H9 (cell line): ENCODE measurements at regions not wholly inside any gene's neighbourhood (a gene's known extent, or its start where the extent isn't known, plus 50 kb on each side); places are given as distances from the start of the nearest gene placed in this dataset.

Experiments
- DNase-seq: peaks from one replicate; pipeline ENCODE4 v3.0.0-alpha.2; 2017
- H2AFZ ChIP-seq: one replicate; pipeline ENCODE4 v1.6.1; 2013; ENCODE audit warnings: mild to moderate bottlenecking, low read length, control low read depth, moderate library complexity
- H2AK5ac ChIP-seq: 2 replicates; pipeline ENCODE4 v1.6.1; 2013; ENCODE audit warnings: low read length, control low read depth, mixed read lengths; ENCODE audit not compliant: insufficient read length
- H2BK120ac ChIP-seq: one replicate; pipeline ENCODE4 v1.6.1; 2013; ENCODE audit warnings: low read depth, mild to moderate bottlenecking, low read length, control low read depth, inconsistent platforms; ENCODE audit not compliant: poor library complexity, severe bottlenecking
- H2BK12ac ChIP-seq: 2 replicates; pipeline ENCODE4 v1.6.1; 2013; ENCODE audit warnings: low read length, control low read depth, mixed read lengths, low read depth; ENCODE audit not compliant: insufficient read length
- H2BK15ac ChIP-seq: 2 replicates; pipeline ENCODE4 v1.6.1; 2013; ENCODE audit warnings: low read depth, low read length, control low read depth
- H2BK20ac ChIP-seq: one replicate; pipeline ENCODE4 v1.6.1; 2013; ENCODE audit warnings: low read depth, mild to moderate bottlenecking, low read length, control low read depth, inconsistent platforms; ENCODE audit not compliant: poor library complexity, severe bottlenecking
- H2BK5ac ChIP-seq: 2 replicates; pipeline ENCODE4 v1.6.1; 2013; ENCODE audit warnings: low read length, control low read depth, mixed read lengths; ENCODE audit not compliant: insufficient read length
- H3K14ac ChIP-seq: 2 replicates; pipeline ENCODE4 v1.6.1; 2013; ENCODE audit warnings: low read length, control low read depth; ENCODE audit not compliant: insufficient read depth
- H3K18ac ChIP-seq: 2 replicates; pipeline ENCODE4 v1.6.1; 2013; ENCODE audit warnings: low read depth, mild to moderate bottlenecking, mixed read lengths, low read length, control low read depth; ENCODE audit not compliant: insufficient read length
- H3K23ac ChIP-seq: 2 replicates; pipeline ENCODE4 v1.6.1; 2013; ENCODE audit warnings: low read length, control low read depth, mixed read lengths, low read depth; ENCODE audit not compliant: insufficient read length
- H3K23me2 ChIP-seq: 2 replicates; pipeline ENCODE4 v1.6.1; 2013; ENCODE audit warnings: low read depth, mild to moderate bottlenecking, mixed read lengths, low read length, control low read depth; ENCODE audit not compliant: insufficient read length, poor library complexity, severe bottlenecking
- H3K27ac ChIP-seq: 2 replicates; pipeline ENCODE4 v1.5.1; 2013; ENCODE audit warnings: low read length, control low read depth, mixed read lengths, low read depth; ENCODE audit not compliant: insufficient read length
- H3K27me3 ChIP-seq: 2 replicates; pipeline ENCODE4 v1.6.1; 2013; ENCODE audit warnings: low read length, control low read depth, inconsistent platforms; ENCODE audit not compliant: insufficient read depth
- H3K4ac ChIP-seq: 2 replicates; pipeline ENCODE4 v1.6.1; 2013; ENCODE audit warnings: low read depth, mild to moderate bottlenecking, control low read depth, inconsistent platforms, low read length, moderate library complexity
- H3K4me1 ChIP-seq: 2 replicates; pipeline ENCODE4 v1.6.1; 2013; ENCODE audit warnings: low read length, control low read depth, inconsistent platforms; ENCODE audit not compliant: insufficient read depth
- H3K4me2 ChIP-seq: 2 replicates; pipeline ENCODE4 v1.6.1; 2013; ENCODE audit warnings: low read length, control low read depth, mixed read lengths; ENCODE audit not compliant: insufficient read length, insufficient read depth
- H3K56ac ChIP-seq: 2 replicates; pipeline ENCODE4 v1.6.1; 2013; ENCODE audit warnings: low read depth, mild to moderate bottlenecking, mixed read lengths, low read length, control low read depth; ENCODE audit not compliant: insufficient read length
- H3K79me1 ChIP-seq: 2 replicates; pipeline ENCODE4 v1.6.1; 2013; ENCODE audit warnings: low read depth, mild to moderate bottlenecking, moderate library complexity, low read length, control low read depth, inconsistent platforms; ENCODE audit not compliant: insufficient read depth, poor library complexity, severe bottlenecking
- H3K79me2 ChIP-seq: 2 replicates; pipeline ENCODE4 v1.6.1; 2013; ENCODE audit warnings: low read length, control low read depth, inconsistent platforms; ENCODE audit not compliant: insufficient read depth
- H3K9ac ChIP-seq: 2 replicates; pipeline ENCODE4 v1.6.1; 2013; ENCODE audit warnings: low read length, control low read depth, mixed read lengths; ENCODE audit not compliant: insufficient read length; ENCODE audit errors: extremely low read depth
- H3K9me3 ChIP-seq: one replicate; pipeline ENCODE4 v1.6.1; 2013; ENCODE audit warnings: low read depth, low read length, inconsistent platforms; ENCODE audit not compliant: control insufficient read depth
- H3T11ph ChIP-seq: one replicate; pipeline ENCODE4 v1.6.1; 2013; ENCODE audit warnings: mild to moderate bottlenecking, low read length, control low read depth, inconsistent platforms
- H4K20me1 ChIP-seq: one replicate; pipeline ENCODE4 v1.6.1; 2013; ENCODE audit not compliant: control insufficient read depth, insufficient read length, insufficient read depth
- H4K5ac ChIP-seq: 2 replicates; pipeline ENCODE4 v1.6.1; 2013; ENCODE audit warnings: low read depth, mild to moderate bottlenecking, mixed read lengths, low read length, control low read depth; ENCODE audit not compliant: insufficient read length
- H4K8ac ChIP-seq: replicated peaks from 2 replicates; pipeline ENCODE4 v1.6.1; 2013; ENCODE audit warnings: low read length, control low read depth, mixed read lengths, low read depth; ENCODE audit not compliant: insufficient read length
- H4K91ac ChIP-seq: 2 replicates; pipeline ENCODE4 v1.6.1; 2013; ENCODE audit warnings: low read depth, mild to moderate bottlenecking, moderate library complexity, mixed read lengths, low read length, control low read depth; ENCODE audit not compliant: insufficient read length
- H3K27ac Mint-ChIP-seq, 3 experiments: 2 replicates in 2 of 3; 3 replicates in 1 of 3; pipeline ENCODE4 v1.8.0; 2020 to 2021; ENCODE audit warnings: mixed read lengths in 3 of 3, mild to moderate bottlenecking in 1 of 3, moderate library complexity in 1 of 3
- H3K27me3 Mint-ChIP-seq: 2 replicates; pipeline ENCODE4 v1.8.0; 2021; ENCODE audit warnings: low read depth, mild to moderate bottlenecking, moderate library complexity, mixed read lengths
- H3K36me3 Mint-ChIP-seq, 3 experiments: 2 replicates in 2 of 3; 3 replicates in 1 of 3; pipeline ENCODE4 v1.8.0; 2020 to 2021; ENCODE audit warnings: low read depth in 3 of 3, mixed read lengths in 3 of 3; ENCODE audit not compliant: insufficient read depth in 1 of 3
- H3K4me1 Mint-ChIP-seq, 2 experiments: 2 replicates each; pipeline ENCODE4 v1.8.0; 2020; ENCODE audit warnings: mixed read lengths in 2 of 2
- H3K4me3 Mint-ChIP-seq, 2 experiments: 2 replicates in 1 of 2; 3 replicates in 1 of 2; pipeline ENCODE4 v1.8.0; 2020 to 2021; ENCODE audit warnings: mild to moderate bottlenecking in 2 of 2, mixed read lengths in 2 of 2, moderate library complexity in 1 of 2
- H3K9me3 Mint-ChIP-seq, 2 experiments: 2 replicates in 1 of 2; 3 replicates in 1 of 2; pipeline ENCODE4 v1.8.0; 2020; ENCODE audit warnings: mild to moderate bottlenecking in 2 of 2, mixed read lengths in 2 of 2, moderate library complexity in 1 of 2
- CTCF ChIP-seq: fragments of 200-600 bp; sonication (generic); conservative IDR thresholded peaks from 3 replicates; pipeline ENCODE4 v1.8.0; 2021; ENCODE audit warnings: antibody characterized with exemption, mild to moderate bottlenecking
- WGBS: extraction: QIAGEN DNeasy Blood & Tissue Kit; methylation state at CpG from one replicate; pipeline ENCODE4 v1.1.7; 2013; ENCODE audit warnings: missing lambda C conversion rate, low lambda C conversion rate, mixed read lengths; ENCODE audit not compliant: insufficient read length; ENCODE audit errors: extremely low coverage; 5-methylcytosine and 5-hydroxymethylcytosine counted together

GRCh38 chr16:6560306-6561100 is 772.1 kb upstream of the RBFOX1 start:
- Mint-ChIP-seq H3K4me1 (peaks cover 38 to 45% of the 10 kb centered on the region in 2 experiments), H3K27ac (peak overlapping the region in 2 of 3 experiments; percentile 10 to 22; a peak in 3 of 7 replicates), H3K36me3 (peaks cover 0 to 4% (median 0%) of the 10 kb centered on the region in 3 experiments; a peak in 1 of 7 replicates), H3K9me3 (peaks cover 0 to 4% of the 10 kb centered on the region in 2 experiments; a peak in 1 of 5 replicates), H3K4me3 (no peak overlapping the region), H3K27me3 (0 out of 2 replicates have a peak, but pooled peaks cover 1% of the 10 kb centered on the region)
- no CpG with 5 or more reads among the region's 4 CpGs for WGBS
- Histone ChIP-seq H3K18ac (no peak overlapping the region), H3K23me2 (no peaks in the 10 kb centered on the region), H3K79me1 (no peaks in the 10 kb centered on the region), H2AFZ (no peak overlapping the region), H3K4me1 (no peaks in the 10 kb centered on the region), H3T11ph (no peak overlapping the region), H3K79me2 (no peaks in the 10 kb centered on the region), H2BK5ac (no peak overlapping the region), H4K5ac (no peak overlapping the region), H4K20me1 (no peaks in the 10 kb centered on the region), H2AK5ac (no peak overlapping the region), H3K23ac (no peak overlapping the region), H2BK20ac (no peak overlapping the region), H4K91ac (no peak overlapping the region), H3K4ac (no peak overlapping the region), H3K56ac (no peak overlapping the region), H3K27me3 (no peaks in the 10 kb centered on the region), H3K9me3 (no peaks in the 10 kb centered on the region), H3K9ac (no peak overlapping the region), H2BK12ac (no peak overlapping the region), H2BK120ac (no peak overlapping the region), H3K14ac (no peak overlapping the region), H4K8ac (no peak overlapping the region), H2BK15ac (no peak overlapping the region), H3K4me2 (no peak overlapping the region), H3K27ac (no peak overlapping the region)
- no peak for TF ChIP-seq CTCF
- no peak for DNase-seq
